WTC11 (cell line): ENCODE measurements at regions not wholly inside any gene's neighbourhood (a gene's known extent, or its start where the extent isn't known, plus 50 kb on each side); places are given as distances from the start of the nearest gene placed in this dataset.

Experiments
- ATAC-seq: fragments of 200-7000 bp; cut with Tn5 transposase; 2 replicates; pipeline ENCODE4 v1.10.0; 2021; ENCODE audit warnings: mild to moderate bottlenecking, moderate library complexity
- CTCF ChIA-PET: fragments of 300-600 bp; sonication (Branson Sonifier 250); formaldehyde crosslinking; loops from one replicate; lab custom pipeline; 2021; ENCODE audit warnings: antibody characterized with exemption; lab: Charles Lee
- POLR2A ChIA-PET: fragments of 350-600 bp; sonication (Branson Sonifier 250); formaldehyde crosslinking; loops from one replicate; lab custom pipeline; 2021; ENCODE audit warnings: antibody characterized with exemption; lab: Charles Lee
- DNase-seq: peaks from one replicate; pipeline ENCODE4 v3.0.0; 2021; ENCODE audit warnings: low spot score
- H3K27ac Mint-ChIP-seq: 2 replicates; pipeline ENCODE4 v1.8.0; 2021; ENCODE audit warnings: mixed read lengths
- H3K27me3 Mint-ChIP-seq: 2 replicates; pipeline ENCODE4 v1.8.0; 2021; ENCODE audit warnings: low read depth, mild to moderate bottlenecking, moderate library complexity, mixed read lengths
- H3K36me3 Mint-ChIP-seq: 2 replicates; pipeline ENCODE4 v1.8.0; 2021; ENCODE audit warnings: mixed read lengths
- H3K4me1 Mint-ChIP-seq: 2 replicates; pipeline ENCODE4 v1.8.0; 2022; ENCODE audit warnings: mixed read lengths
- H3K4me3 Mint-ChIP-seq: 2 replicates; pipeline ENCODE4 v1.8.0; 2021; ENCODE audit warnings: mild to moderate bottlenecking, moderate library complexity, mixed read lengths
- H3K9me3 Mint-ChIP-seq: 2 replicates; pipeline ENCODE4 v1.8.0; 2021; ENCODE audit warnings: mixed read lengths
- AR ChIP-seq: fragments of 250-450 bp; sonication (Bioruptor Pico); IDR thresholded peaks from 2 replicates; pipeline ENCODE4 v1.9.0; 2021; ENCODE audit warnings: mild to moderate bottlenecking
- CDX4 ChIP-seq: fragments of 250-450 bp; sonication (Bioruptor Pico); IDR thresholded peaks from 2 replicates; pipeline ENCODE4 v1.9.0; 2021; ENCODE audit warnings: moderate library complexity, mild to moderate bottlenecking, inconsistent platforms, borderline replicate concordance
- E2F4 ChIP-seq: sonication (generic); formaldehyde crosslinking; IDR thresholded peaks from 2 replicates; pipeline ENCODE4 v1.8.1; 2022; ENCODE audit warnings: low read depth, mild to moderate bottlenecking, moderate library complexity, missing genetic modification reagents, borderline replicate concordance
- ERG ChIP-seq: fragments of 250-450 bp; sonication (Bioruptor Pico); IDR thresholded peaks from 2 replicates; pipeline ENCODE4 v1.8.0; 2021; ENCODE audit warnings: mild to moderate bottlenecking
- FOXP4 ChIP-seq: sonication (generic); formaldehyde crosslinking; IDR thresholded peaks from 2 replicates; pipeline ENCODE4 v1.8.0; 2022; ENCODE audit warnings: mild to moderate bottlenecking, missing genetic modification reagents
- HMGA2 ChIP-seq: fragments of 250-450 bp; sonication (Bioruptor Pico); IDR thresholded peaks from 2 replicates; pipeline ENCODE4 v1.4.0; 2021; ENCODE audit warnings: mild to moderate bottlenecking, moderate library complexity
- IRF1 ChIP-seq: sonication (generic); formaldehyde crosslinking; IDR thresholded peaks from 2 replicates; pipeline ENCODE4 v1.8.0; 2023; ENCODE audit warnings: missing genetic modification reagents
- MLX ChIP-seq: sonication (generic); formaldehyde crosslinking; IDR thresholded peaks from 2 replicates; pipeline ENCODE4 v1.8.1; 2023; ENCODE audit warnings: mild to moderate bottlenecking, missing genetic modification reagents, moderate library complexity
- MXD4 ChIP-seq: fragments of 250-450 bp; sonication (Bioruptor Pico); IDR thresholded peaks from 2 replicates; pipeline ENCODE4 v1.8.0; 2021; ENCODE audit warnings: mild to moderate bottlenecking, moderate library complexity, borderline replicate concordance
- NFE2L1 ChIP-seq: sonication (generic); formaldehyde crosslinking; IDR thresholded peaks from 2 replicates; pipeline ENCODE4 v1.8.1; 2023; ENCODE audit warnings: missing genetic modification reagents
- NR1H2 ChIP-seq: sonication (generic); formaldehyde crosslinking; IDR thresholded peaks from 2 replicates; pipeline ENCODE4 v1.9.0; 2021; ENCODE audit warnings: mild to moderate bottlenecking, moderate library complexity, missing genetic modification reagents
- NR3C1 ChIP-seq: sonication (generic); formaldehyde crosslinking; conservative IDR thresholded peaks from 2 replicates; pipeline ENCODE4 v1.8.1; 2023; ENCODE audit warnings: low read depth, mild to moderate bottlenecking, missing genetic modification reagents
- RORB ChIP-seq: fragments of 250-450 bp; sonication (Bioruptor Pico); IDR thresholded peaks from 2 replicates; pipeline ENCODE4 v1.9.0; 2021; ENCODE audit warnings: mild to moderate bottlenecking
- TEAD1 ChIP-seq: sonication (generic); formaldehyde crosslinking; IDR thresholded peaks from 2 replicates; pipeline ENCODE4 v1.8.0; 2022; ENCODE audit warnings: mild to moderate bottlenecking, missing genetic modification reagents
- ZBTB43 ChIP-seq: sonication (generic); formaldehyde crosslinking; IDR thresholded peaks from 2 replicates; pipeline ENCODE4 v1.8.1; 2023; ENCODE audit warnings: mild to moderate bottlenecking, missing genetic modification reagents
- ZMAT4 ChIP-seq: fragments of 250-450 bp; sonication (Bioruptor Pico); IDR thresholded peaks from 2 replicates; pipeline ENCODE4 v1.9.0; 2021; ENCODE audit warnings: mild to moderate bottlenecking
- ZNF138 ChIP-seq: sonication (generic); formaldehyde crosslinking; conservative IDR thresholded peaks from 2 replicates; pipeline ENCODE4 v1.8.1; 2022; ENCODE audit warnings: mild to moderate bottlenecking, moderate library complexity, missing genetic modification reagents
- ZNF232 ChIP-seq: sonication (generic); formaldehyde crosslinking; IDR thresholded peaks from 2 replicates; pipeline ENCODE4 v1.8.0; 2022; ENCODE audit warnings: mild to moderate bottlenecking, missing genetic modification reagents
- ZNF263 ChIP-seq: sonication (generic); formaldehyde crosslinking; IDR thresholded peaks from 2 replicates; pipeline ENCODE4 v1.8.1; 2022; ENCODE audit warnings: low read depth, mild to moderate bottlenecking, moderate library complexity, missing genetic modification reagents
- ZNF532 ChIP-seq: fragments of 250-450 bp; sonication (Bioruptor Pico); IDR thresholded peaks from 2 replicates; pipeline ENCODE4 v1.9.0; 2021; ENCODE audit warnings: mild to moderate bottlenecking, borderline replicate concordance
- ZNF671 ChIP-seq: fragments of 250-450 bp; sonication (Bioruptor Pico); IDR thresholded peaks from 2 replicates; pipeline ENCODE4 v1.8.0; 2021; ENCODE audit warnings: mild to moderate bottlenecking

- TF ChIP-seq ZNF532 (CRISPR knock-in tag), result no peak
- no peak for TF ChIP-seq MLX (CRISPR knock-in tag)
- TF ChIP-seq ZBTB43 (CRISPR knock-in tag), result no peak
- TF ChIP-seq NR3C1 (CRISPR knock-in tag), result no peak
- TF ChIP-seq AR (CRISPR knock-in tag), result no peak
- TF ChIP-seq NFE2L1, result no peak
- TF ChIP-seq E2F4 (CRISPR knock-in tag), result no peak
- TF ChIP-seq ZNF138 (CRISPR knock-in tag), result no peak
- no peak for TF ChIP-seq ZNF232 (CRISPR knock-in tag)
- no peak for TF ChIP-seq HMGA2 (CRISPR knock-in tag)
- no peak for TF ChIP-seq CDX4
These were observed 65.7 kb upstream of the RORB start (continued) for GRCh38 chr9:74431467-74431866.

- Mint-ChIP-seq H3K4me3 (no peak overlapping the region), H3K9me3 (no peaks in the 10 kb centered on the region), H3K27ac (no peak overlapping the region), H3K4me1 (peaks cover 9% of the 10 kb centered on the region), H3K27me3 (no peaks in the 10 kb centered on the region), H3K36me3 (no peaks in the 10 kb centered on the region)
- ChIA-PET POLR2A (no interaction called here), CTCF (no interaction called here)
- no peak for ATAC-seq
- no peak for DNase-seq
- no peak for TF ChIP-seq ZNF671 (CRISPR knock-in tag)
- TF ChIP-seq NR1H2, result no peak
- no peak for TF ChIP-seq FOXP4 (CRISPR knock-in tag)
- no peak for TF ChIP-seq RORB (CRISPR knock-in tag)
- TF ChIP-seq ERG (CRISPR knock-in tag), result no peak
- no peak for TF ChIP-seq ZMAT4 (CRISPR knock-in tag)
- TF ChIP-seq ZNF263, result no peak
- no peak for TF ChIP-seq IRF1 (CRISPR knock-in tag)
- no peak for TF ChIP-seq TEAD1 (CRISPR knock-in tag)
- no peak for TF ChIP-seq MXD4 (CRISPR knock-in tag)
These were observed 53.9 kb upstream of the RORB start for GRCh38 chr9:74443036-74443750.
